PC-3 (cell line): ENCODE measurements at regions not wholly inside any gene's neighbourhood (a gene's known extent, or its start where the extent isn't known, plus 50 kb on each side); places are given as distances from the start of the nearest gene placed in this dataset.
"Not testable (repeated sequence)": the region's sequence is repeated elsewhere in the genome, so short reads cannot be mapped to it uniquely, and the experiment has no call there.

Experiments used
- CTCF ChIP-seq: fragments of 300-600 bp; sonication (generic); conservative IDR thresholded peaks from 2 replicates; pipeline ENCODE4 v1.5.1; 2017; ENCODE audit warnings: antibody characterized with exemption, low read depth, mild to moderate bottlenecking, low read length
- EZH2 ChIP-seq: fragments of 300-600 bp; sonication (generic); IDR thresholded peaks from one replicate; pipeline ENCODE4 v1.6.1; 2017; ENCODE audit warnings: antibody characterized with exemption, mild to moderate bottlenecking, low read length; ENCODE audit not compliant: unreplicated experiment
- EZH2phosphoT487 ChIP-seq: fragments of 300-600 bp; sonication (generic); IDR thresholded peaks from 2 replicates; pipeline ENCODE4 v1.6.1; 2018; ENCODE audit warnings: mild to moderate bottlenecking, antibody characterized with exemption, low read length, borderline replicate concordance

GRCh38 chr6:157736555-157736954, 86.5 kb upstream of the SNX9 start:
- not testable (repeated sequence) for TF ChIP-seq CTCF, EZH2, EZH2phosphoT487
